SJCRH30 (cell line): ENCODE measurements at regions not wholly inside any gene's neighbourhood (a gene's known extent, or its start where the extent isn't known, plus 50 kb on each side); places are given as distances from the start of the nearest gene placed in this dataset.
"Not testable (repeated sequence)": the region's sequence is repeated elsewhere in the genome, so short reads cannot be mapped to it uniquely, and the experiment has no call there.

Experiments used
- DNase-seq, 2 experiments: peaks; one replicate each; pipeline ENCODE4 v3.0.0-alpha.2; 2015 to 2020
- H3K27ac ChIP-seq: fragments of 250-450 bp; sonication (Bioruptor Pico); 2 replicates; pipeline ENCODE4 v1.5.1; 2020; ENCODE audit warnings: mild to moderate bottlenecking, moderate library complexity
- H3K27me3 ChIP-seq: fragments of 250-450 bp; sonication (Bioruptor Pico); 2 replicates; pipeline ENCODE4 v1.5.1; 2020; ENCODE audit warnings: mild to moderate bottlenecking, moderate library complexity
- H3K36me3 ChIP-seq: fragments of 250-450 bp; sonication (Bioruptor Pico); 2 replicates; pipeline ENCODE4 v1.5.1; 2020; ENCODE audit warnings: mild to moderate bottlenecking, moderate library complexity
- H3K4me1 ChIP-seq: fragments of 250-450 bp; sonication (Bioruptor Pico); 2 replicates; pipeline ENCODE4 v1.5.1; 2020; ENCODE audit warnings: mild to moderate bottlenecking, moderate library complexity
- H3K4me3 ChIP-seq: fragments of 250-450 bp; sonication (Bioruptor Pico); 2 replicates; pipeline ENCODE4 v1.5.1; 2020; ENCODE audit warnings: mild to moderate bottlenecking, moderate library complexity
- H3K9me3 ChIP-seq: fragments of 250-450 bp; sonication (Bioruptor Pico); replicated peaks from 2 replicates; pipeline ENCODE4 v1.5.1; 2020; ENCODE audit warnings: mild to moderate bottlenecking, moderate library complexity

DNA sequence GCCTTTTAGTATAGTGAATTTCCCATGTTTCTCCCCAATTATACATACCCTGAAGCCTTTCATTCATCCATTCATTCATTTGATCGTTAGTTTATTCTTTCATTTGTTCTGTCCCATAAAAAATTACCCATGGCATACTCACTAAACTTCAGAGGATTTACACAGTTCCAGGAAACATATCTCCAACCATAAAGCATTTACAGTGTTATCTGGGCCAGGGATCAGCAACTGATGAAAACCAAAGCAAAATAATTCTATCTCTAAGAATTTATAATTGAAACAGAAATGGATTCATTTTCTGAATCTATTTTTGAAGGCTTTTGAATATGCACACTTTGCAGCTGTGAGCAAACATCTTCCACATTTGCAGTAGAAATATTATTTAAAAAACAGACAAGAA is 547.7 kb downstream of the KCNJ2 start:
- H3K36me3 ChIP-seq, result no peaks in the 10 kb centered on the region
- H3K27me3 ChIP-seq, result no peaks in the 10 kb centered on the region
- DNase-seq, result no peak
- no peak overlapping the region for H3K4me3 ChIP-seq
- H3K9me3 ChIP-seq, result no peaks in the 10 kb centered on the region; the same call in 1 of the 2 replicates
- no peaks in the 10 kb centered on the region for H3K4me1 ChIP-seq
- H3K27ac ChIP-seq, result no peak overlapping the region

DNA sequence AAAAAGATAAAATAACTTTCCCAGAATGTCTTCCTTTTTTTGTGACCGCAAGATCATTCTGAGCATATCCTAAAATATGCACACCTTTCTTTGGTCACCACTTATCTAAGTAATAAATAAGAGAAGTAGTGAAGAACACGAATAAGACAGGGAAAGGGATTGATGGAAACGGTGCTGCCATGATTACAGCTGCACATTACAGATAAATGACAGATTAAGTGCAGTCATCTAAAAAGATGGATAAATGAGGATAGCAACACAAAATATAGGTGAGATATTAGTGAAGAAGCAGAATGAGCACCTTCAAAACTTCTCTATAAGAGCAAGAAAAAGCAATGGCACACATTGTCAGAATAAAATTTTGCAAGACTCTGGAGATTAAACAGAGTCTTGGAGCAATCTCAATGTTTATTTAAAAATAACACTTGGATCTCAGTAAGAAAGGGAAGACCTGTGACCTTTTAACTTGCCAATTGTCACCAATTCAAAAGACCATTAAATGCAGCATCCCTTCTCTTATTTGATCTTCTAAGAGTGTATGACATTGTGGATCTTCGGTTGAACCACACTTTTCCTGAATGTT is 567.1 kb downstream of the KCNJ2 start:
- Histone ChIP-seq H3K4me3 (no peak overlapping the region), H3K27ac (no peak overlapping the region), H3K4me1 (no peaks in the 10 kb centered on the region), H3K9me3 (no peaks in the 10 kb centered on the region), H3K27me3 (no peaks in the 10 kb centered on the region), H3K36me3 (no peaks in the 10 kb centered on the region)
- no peak for DNase-seq

DNA sequence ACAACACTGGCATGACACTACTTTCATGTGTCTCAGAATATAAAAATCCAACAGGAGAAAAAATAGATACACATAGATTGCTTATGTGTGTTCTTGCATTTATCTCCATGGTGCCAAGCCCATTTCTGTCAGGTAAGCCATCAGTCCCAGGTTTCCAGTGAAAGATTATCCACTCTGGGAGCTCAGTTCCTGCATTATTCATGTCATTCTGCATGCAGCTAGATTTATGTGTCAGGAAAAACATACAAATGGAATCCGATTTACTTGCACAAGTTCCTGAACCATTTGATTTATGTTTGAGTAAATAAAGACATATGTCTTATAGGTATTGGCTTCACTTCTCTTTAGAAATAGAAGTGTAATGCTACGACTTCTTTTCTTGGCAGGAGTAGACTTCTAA is 569.7 kb downstream of the KCNJ2 start:
- Histone ChIP-seq H3K9me3 (no peaks in the 10 kb centered on the region), H3K36me3 (no peaks in the 10 kb centered on the region), H3K4me3 (no peak overlapping the region), H3K27me3 (no peaks in the 10 kb centered on the region), H3K27ac (no peak overlapping the region), H3K4me1 (no peaks in the 10 kb centered on the region)
- no peak for DNase-seq

DNA sequence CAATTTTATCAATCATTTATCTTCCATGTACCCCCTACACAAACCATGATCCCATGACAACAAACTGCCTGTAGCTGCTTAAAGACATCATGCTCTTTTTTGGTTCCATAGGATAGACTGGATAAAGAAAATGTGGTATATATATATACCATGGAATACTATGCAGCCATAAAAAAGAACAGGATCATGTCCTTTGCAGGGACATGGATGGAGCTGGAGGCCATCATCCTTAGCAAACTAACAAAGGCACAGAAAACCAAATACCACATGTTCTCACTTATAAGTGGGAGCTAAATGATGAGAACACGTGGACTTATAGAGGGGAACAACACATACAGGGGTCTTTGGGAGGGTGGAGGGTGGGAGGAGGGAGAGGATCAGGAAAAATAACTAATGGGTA is 577.2 kb downstream of the KCNJ2 start:
- not testable (repeated sequence) for DNase-seq, H3K4me1 ChIP-seq, H3K4me3 ChIP-seq, H3K36me3 ChIP-seq, H3K9me3 ChIP-seq, H3K27ac ChIP-seq, H3K27me3 ChIP-seq

DNA sequence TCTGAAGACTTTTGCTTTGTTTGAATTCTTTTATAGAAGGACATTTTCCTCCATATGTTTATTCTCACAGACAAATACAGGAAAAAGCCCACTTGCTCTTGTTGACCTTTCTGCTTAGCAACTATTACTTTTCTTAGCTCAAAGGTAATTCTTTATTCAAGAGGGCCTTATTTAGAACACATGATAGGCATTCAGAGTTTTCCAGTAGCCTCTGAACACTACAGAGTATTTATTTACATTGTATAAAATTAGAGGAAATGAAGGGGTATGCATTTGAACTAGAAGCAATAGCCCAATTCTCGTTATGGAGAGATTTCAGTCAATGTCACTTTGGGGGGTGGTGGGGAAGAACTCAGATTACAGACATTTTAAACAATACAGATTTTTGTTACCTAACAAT is 581.7 kb downstream of the KCNJ2 start:
- no peaks in the 10 kb centered on the region for H3K9me3 ChIP-seq
- H3K27ac ChIP-seq, result no peak overlapping the region
- no peak for DNase-seq
- no peaks in the 10 kb centered on the region for H3K4me1 ChIP-seq
- no peak overlapping the region for H3K4me3 ChIP-seq
- H3K36me3 ChIP-seq, result no peaks in the 10 kb centered on the region
- peaks cover 9% of the 10 kb centered on the region for H3K27me3 ChIP-seq

DNA sequence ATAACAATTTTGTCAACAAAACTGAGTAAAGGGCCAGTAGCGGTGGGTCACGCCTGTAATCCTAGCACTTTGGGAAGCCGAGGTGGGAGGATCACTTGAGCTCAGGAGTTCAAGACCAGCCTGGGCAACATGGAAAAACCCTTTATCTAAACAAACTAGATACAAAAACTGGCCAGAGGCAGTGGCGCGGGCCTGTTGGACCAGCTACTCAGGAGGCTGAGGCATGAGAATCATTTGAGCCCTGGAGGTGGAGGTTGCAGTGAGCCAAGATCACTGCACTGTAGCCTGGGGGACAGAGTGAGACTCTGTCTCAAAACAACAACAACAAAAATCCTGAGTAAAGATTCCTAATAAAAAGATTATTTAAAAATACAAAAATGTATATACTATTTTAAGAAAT is 583.1 kb downstream of the KCNJ2 start:
- not testable (repeated sequence) for H3K27me3 ChIP-seq, DNase-seq, H3K9me3 ChIP-seq, H3K4me1 ChIP-seq, H3K4me3 ChIP-seq, H3K27ac ChIP-seq, H3K36me3 ChIP-seq

DNA sequence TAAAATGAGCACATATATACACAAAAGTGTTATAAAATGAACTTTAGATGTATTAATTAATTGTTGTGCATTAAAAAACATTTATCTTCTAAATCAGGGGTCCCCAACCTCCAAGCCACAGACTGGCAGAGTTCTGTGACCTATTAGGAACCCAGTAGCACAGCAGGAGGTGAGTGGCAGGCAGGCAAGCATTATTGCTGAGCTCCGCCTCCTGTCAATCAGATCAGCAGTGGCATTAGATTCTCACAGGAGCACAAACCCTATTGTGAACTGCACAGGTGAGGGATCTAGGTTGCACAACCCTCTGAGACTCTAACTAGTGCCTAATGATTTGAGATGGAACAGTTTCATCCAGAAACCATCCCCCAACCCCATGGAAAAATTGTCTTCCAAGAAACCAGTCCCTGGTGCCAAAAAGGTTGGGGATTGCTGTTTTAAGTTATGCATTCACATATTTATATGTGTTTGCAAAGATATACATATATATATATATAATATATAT is 583.7 kb downstream of the KCNJ2 start:
- Histone ChIP-seq H3K36me3 (no peaks in the 10 kb centered on the region), H3K9me3 (no peaks in the 10 kb centered on the region), H3K4me3 (no peak overlapping the region), H3K4me1 (no peaks in the 10 kb centered on the region), H3K27me3 (peaks cover 9% of the 10 kb centered on the region), H3K27ac (no peak overlapping the region)
- DNase-seq, result no peak

DNA sequence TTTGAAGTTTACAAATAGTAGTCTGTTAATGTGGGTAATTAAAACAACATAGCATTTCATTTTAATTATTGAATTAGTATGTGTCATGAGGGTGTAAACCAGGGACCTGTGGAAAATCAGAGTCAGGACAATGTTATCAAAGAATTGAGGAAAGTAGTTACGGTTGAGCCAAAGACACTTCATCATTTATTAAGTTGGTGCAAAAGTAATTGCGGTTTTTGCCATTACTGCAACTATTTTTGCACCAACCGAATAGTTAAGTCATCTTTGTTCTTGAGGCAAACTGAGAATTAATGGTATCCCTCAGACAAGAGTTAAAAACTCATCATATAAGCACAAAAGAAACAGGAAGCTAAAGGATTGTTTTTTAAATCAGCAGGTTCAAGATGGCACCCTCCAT is 593.7 kb downstream of the KCNJ2 start:
- DNase-seq, result no peak
- H3K9me3 ChIP-seq, result no peaks in the 10 kb centered on the region
- H3K27ac ChIP-seq, result no peak overlapping the region
- no peaks in the 10 kb centered on the region for H3K27me3 ChIP-seq
- no peaks in the 10 kb centered on the region for H3K4me1 ChIP-seq
- no peaks in the 10 kb centered on the region for H3K36me3 ChIP-seq
- no peak overlapping the region for H3K4me3 ChIP-seq

DNA sequence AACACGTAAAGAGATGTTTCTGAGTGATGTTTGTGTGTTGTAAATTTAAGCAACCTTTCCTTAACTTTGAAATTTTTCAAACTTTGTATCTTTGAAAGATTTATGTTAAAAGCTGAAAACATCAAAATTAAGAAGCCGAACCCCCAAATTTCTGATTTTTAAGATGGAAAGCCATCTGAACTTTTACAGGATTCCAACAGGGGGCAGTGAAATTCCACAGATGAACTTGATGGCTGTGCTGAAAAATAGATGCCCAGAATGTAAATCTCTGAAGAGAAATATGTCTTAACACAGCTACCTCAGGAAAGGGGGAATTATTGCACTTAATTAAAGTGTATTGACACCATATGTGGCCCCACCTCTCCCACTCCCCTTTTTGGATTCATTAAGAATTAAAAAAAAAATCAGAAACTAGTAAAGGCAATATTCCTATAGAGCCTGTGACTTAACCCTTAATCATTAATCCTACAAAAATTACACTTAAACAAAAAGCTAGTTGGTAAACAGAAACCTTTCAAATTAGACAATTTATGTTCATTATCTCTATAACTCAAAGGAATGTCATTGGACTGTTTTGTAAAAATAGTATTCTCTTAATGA is 597.9 kb downstream of the KCNJ2 start:
- Histone ChIP-seq H3K36me3 (no peaks in the 10 kb centered on the region), H3K4me3 (no peak overlapping the region), H3K9me3 (no peaks in the 10 kb centered on the region), H3K4me1 (no peaks in the 10 kb centered on the region), H3K27ac (no peak overlapping the region), H3K27me3 (no peaks in the 10 kb centered on the region)
- peak in 1 of 2 experiments; percentile 53 for DNase-seq

DNA sequence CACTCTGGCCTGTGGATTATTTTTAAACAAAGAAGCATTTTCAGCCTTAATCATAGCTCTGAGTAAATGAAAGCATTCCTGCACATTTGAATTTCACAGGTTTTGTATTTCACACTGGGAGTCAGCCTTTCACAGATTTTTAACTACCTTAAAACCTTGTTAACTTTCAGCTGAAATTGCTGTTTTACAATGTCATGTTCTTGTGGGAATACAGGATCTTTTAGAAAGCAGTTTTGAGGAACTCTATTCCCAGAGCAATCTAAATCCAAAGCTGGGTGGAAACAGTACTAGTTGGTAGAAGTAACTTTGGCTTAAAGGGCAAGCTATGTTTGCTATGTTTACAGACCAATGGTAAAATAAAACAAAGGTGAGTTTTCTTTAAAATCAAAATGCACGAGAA is 600.6 kb downstream of the KCNJ2 start:
- Histone ChIP-seq H3K27me3 (no peaks in the 10 kb centered on the region), H3K4me3 (no peak overlapping the region)

DNA sequence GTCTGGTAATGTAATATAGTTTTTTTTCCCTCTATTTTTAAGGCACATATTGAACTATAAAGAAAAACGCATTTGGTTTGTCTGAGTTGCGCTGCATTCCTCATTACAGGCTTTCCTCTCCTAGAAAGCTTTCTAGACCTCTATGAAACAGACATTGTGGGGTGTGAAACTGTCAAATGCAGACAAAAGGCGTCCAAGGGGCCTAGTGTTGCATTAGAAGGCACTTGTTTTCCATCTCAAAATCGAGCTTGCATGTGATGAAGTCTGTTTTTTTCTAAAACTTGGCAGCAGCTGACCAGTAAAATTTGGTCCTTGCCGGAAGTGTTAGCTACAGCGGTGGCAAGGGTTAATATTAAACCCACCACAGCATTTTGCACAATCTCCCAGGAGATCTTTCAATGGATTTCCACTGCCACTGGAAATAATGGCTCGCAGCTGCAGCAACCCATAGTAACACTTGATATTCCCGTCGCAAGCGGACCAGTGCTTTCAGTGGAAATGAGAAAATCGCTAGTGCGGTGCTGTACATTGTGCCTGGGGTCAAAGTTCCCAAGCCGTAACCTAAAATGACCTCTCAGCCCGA is 602.6 kb downstream of the KCNJ2 start:
- Histone ChIP-seq H3K27ac (no peak overlapping the region), H3K4me1 (peaks cover 3% of the 10 kb centered on the region; the same call in 1 of the 2 replicates), H3K36me3 (no peaks in the 10 kb centered on the region), H3K9me3 (no peaks in the 10 kb centered on the region), H3K27me3 (no peaks in the 10 kb centered on the region), H3K4me3 (no peak overlapping the region)
- no peak for DNase-seq

More for the DNA sequence above, 600.6 kb downstream of the KCNJ2 start:
- no peak for DNase-seq
- Histone ChIP-seq H3K27ac (no peak overlapping the region), H3K4me1 (no peaks in the 10 kb centered on the region), H3K9me3 (no peaks in the 10 kb centered on the region), H3K36me3 (no peaks in the 10 kb centered on the region)

DNA sequence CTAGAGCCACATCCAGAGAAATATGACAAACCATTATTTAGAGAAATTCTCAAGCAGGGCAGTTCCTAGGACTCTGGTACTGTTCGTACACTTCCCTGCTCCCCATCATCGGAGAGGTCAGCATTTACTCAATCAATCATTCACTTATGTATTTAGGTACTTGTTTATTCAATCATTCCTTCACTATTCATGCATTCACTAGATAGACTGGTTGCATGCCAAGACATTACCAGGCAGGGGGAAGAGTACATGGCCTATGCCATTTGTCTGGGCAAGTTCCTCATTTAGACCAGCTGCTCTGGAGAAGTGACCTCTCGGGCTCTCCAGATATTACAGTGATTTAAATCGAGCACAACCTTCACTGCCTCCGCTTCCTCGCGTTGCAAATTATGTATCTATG is 603.4 kb downstream of the KCNJ2 start:
- H3K36me3 ChIP-seq, result no peaks in the 10 kb centered on the region
- H3K4me1 ChIP-seq, result peaks cover 3% of the 10 kb centered on the region; the same call in 1 of the 2 replicates
- H3K4me3 ChIP-seq, result no peak overlapping the region
- H3K27ac ChIP-seq, result no peak overlapping the region
- no peaks in the 10 kb centered on the region for H3K9me3 ChIP-seq
- no peaks in the 10 kb centered on the region for H3K27me3 ChIP-seq
- no peak for DNase-seq

DNA sequence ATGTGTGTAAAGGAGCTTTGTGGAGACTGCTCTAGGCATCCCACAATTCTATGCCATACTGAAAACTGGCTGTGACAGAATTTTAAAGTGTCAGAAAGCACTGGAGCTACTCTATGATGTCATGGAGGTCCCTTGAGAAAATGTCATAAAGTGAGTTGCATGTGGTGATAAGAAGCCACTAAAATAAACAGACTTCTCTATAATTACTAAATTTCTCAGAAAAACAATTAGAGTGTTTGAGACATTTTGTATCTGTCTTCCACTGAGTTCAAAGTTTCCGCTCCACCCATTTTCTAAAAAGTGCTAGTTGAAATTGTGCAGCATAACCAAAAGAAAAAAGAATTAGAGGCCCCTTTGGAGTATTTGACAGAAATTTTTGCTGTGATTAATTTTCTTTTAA is 603.9 kb downstream of the KCNJ2 start:
- no peaks in the 10 kb centered on the region for H3K36me3 ChIP-seq
- no peaks in the 10 kb centered on the region for H3K9me3 ChIP-seq
- H3K4me3 ChIP-seq, result no peak overlapping the region
- no peaks in the 10 kb centered on the region for H3K27me3 ChIP-seq
- no peak for DNase-seq
- H3K4me1 ChIP-seq, result peaks cover 3% of the 10 kb centered on the region; the same call in 1 of the 2 replicates
- no peak overlapping the region for H3K27ac ChIP-seq

DNA sequence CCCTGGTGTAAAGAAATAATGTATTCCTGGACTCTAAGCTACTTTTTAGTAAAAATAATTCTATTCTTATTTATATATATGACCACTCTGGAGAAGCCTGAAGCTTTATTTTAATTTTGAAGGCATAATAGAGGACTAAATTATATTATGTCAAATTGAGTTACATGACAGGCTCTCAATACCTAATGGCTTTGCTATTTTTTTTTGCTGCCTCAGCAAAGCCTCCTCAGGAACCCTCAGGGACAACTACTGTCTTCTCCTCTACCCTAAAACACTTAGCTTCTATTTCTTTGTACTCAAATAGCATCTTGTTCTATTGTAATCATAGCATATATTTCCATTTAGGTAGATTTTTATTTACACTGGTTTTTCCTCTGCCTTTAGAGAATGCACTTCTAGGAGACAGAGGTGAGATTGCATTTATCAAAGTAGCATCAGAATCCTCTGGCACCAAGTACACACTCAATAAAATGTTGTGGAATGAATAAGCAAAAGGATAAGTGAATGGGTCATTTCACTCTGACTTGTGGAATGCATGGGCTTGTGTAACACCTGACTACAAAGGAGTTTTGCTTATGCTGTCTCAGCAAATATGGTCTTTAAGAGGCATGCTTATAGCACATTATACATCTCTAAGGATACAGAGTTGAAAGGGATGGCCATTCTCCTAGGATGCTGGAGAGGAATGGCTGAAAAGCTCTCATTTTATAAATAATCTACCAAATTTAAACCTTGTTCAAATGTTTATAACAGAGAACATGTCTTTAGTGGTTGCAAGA is 605.2 kb downstream of the KCNJ2 start:
- no peak for DNase-seq
- Histone ChIP-seq H3K9me3 (no peaks in the 10 kb centered on the region), H3K27ac (no peak overlapping the region), H3K27me3 (no peaks in the 10 kb centered on the region), H3K36me3 (no peaks in the 10 kb centered on the region), H3K4me1 (peaks cover 3% of the 10 kb centered on the region; the same call in 1 of the 2 replicates), H3K4me3 (no peak overlapping the region)

DNA sequence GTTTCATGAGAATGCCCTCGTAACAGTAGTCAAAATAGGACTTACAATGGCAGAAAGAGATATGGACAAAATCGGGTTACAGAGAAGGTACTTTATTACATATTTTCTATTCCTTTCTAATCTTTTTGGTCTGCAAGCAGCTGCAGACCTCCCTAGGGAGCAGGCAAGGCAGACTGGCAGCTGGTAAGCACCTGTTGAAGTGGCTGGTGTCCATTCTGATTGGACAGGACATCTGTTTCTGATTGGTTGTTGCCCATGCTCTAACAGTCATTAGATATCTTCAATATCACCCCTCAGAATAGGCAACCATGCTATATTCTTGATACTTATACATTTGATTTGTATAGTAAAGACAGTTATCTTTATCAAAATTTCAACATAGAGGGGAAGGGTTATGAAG is 606.3 kb downstream of the KCNJ2 start:
- H3K4me3 ChIP-seq, result no peak overlapping the region
- no peak overlapping the region for H3K27ac ChIP-seq
- H3K27me3 ChIP-seq, result no peaks in the 10 kb centered on the region
- no peaks in the 10 kb centered on the region for H3K36me3 ChIP-seq
- H3K9me3 ChIP-seq, result no peaks in the 10 kb centered on the region
- DNase-seq, result peak; percentile 57 to 70
- H3K4me1 ChIP-seq, result peaks cover 3% of the 10 kb centered on the region; the same call in 1 of the 2 replicates
